ENCODE measurements at regions not wholly inside any gene's neighbourhood (a gene's known extent, or its start where the extent isn't known, plus 50 kb on each side); places are given as distances from the start of the nearest gene placed in this dataset.
"Not testable (repeated sequence)": the region's sequence is repeated elsewhere in the genome, so short reads cannot be mapped to it uniquely, and the experiment has no call there.

DNA sequence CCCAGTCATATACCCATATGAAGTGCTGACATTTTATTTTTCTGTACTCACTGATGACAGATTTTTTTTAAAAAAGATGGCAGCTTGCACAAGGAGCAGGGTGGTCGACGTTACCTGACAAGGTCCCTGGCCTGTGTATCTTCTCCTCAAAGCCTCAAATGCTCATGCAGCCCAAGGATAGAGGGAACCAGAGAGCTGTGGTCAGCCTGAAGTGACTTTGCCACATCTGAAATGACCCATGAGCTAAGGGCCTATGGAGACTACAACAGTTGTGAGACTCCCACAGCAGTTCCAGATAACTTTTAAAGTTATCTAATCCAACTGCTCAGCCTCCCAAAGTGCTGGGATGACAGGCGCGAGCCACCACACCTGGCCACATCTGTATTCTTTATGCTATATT, 131.1 kb downstream of the GLUL start:
- DNase-seq (ENCODE audit: low read depth), result no peak

DNA sequence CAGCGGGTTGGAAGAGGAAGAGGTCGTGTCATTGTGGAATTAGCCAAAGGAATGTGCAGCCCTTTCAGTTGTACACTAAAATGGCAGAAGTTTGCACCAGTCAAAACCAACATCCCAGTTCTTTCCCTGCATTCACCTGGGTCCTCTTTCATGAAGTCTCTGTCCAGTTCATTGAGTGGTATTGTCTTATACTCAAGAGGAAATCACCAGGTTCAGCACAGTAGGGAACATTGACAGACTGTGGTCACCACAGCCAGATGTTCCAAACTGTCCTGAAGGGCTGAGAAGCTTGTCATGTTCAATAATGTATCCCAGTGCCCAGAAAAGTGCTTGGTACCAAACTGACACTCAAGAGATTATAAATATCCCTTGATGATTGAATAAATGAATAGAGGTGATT, 131.6 kb downstream of the GLUL start:
- DNase-seq (ENCODE audit: low read depth), result no peak

DNA sequence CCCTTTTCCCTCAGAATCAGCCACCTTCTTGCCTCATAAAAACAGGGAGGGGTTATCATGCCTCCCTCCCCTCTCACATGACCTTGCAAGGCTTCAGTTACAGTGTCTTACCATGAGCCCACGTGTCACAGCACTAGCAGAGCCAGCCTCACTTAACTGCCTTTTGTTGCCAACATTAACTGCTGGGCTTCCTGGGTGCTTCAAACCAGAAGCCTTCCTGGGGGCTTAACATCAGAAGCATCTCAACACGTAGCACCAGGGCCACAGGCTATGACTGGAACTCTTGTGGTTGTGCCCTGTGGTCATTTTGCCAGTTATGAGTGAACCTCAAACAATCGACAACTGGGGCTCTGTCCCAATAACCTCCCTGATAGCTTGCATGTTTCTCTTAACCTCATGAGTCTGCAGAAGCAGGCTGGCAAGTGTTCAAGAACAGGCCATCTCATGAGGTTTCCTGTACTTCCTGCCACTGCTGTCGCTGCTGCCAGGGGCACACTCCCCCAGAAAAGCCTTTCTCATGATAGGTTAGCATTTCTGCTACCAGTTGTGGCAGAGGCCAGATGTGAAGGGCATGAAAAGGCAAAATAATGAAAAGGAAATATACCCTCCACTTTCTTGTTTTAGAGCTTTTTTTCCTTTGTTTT, 132.2 kb downstream of the GLUL start:
- peak; percentile 54 for DNase-seq (ENCODE audit: low read depth)

DNA sequence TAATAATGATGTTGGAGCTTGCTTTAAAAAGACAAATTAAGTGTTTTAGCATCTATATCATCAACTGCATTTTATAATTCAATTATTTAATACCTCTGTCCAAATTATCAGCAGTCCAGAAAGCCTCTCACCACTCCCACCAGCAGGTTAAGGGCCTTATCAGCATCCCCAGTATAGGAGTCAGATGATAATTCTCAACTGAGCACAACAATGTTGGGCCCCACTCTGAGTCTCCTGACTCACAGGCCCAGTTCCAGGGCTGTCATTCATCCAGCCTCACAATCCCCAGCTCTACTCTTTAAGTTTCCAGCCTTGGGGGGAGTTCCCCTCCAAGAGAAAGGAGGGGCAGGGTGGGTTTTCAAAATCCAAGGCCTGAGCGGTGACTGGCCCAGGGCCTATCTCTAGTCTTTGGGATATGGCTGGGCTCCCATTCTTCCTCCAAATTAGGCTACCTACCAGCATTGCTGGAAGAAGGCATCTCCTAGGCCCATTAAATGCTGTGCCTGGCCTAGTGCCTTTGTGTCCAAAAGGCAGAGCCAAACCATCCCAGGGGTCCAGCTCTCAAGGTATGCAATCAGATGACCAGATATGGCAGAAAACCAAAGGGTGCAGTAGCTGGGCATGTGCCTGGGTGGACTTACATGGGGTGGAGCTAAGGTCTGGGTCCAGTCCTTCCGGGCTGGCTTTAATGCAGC, 134.1 kb downstream of the GLUL start:
- DNase-seq (ENCODE audit: low read depth), result no peak

DNA sequence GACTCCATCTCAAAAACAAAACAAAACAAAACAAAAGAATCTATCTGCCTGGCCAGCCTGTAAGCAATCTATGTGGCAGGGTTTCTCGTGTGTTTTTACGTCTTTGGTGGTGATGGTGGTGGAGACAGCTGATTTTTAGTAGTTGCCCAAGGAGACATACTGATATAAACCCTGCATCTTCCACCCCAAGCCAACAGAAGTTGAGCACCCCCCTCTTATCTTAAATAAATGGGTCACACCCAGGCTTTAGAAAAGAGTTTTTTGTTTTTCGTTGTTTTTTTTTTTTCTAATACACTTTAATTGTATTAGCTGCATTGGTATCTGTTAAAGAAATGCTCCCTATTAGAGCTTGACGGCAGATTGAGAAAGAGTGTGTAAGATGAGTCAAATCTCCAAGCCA, 134.7 kb downstream of the GLUL start:
- no peak for DNase-seq (ENCODE audit: low read depth)

DNA sequence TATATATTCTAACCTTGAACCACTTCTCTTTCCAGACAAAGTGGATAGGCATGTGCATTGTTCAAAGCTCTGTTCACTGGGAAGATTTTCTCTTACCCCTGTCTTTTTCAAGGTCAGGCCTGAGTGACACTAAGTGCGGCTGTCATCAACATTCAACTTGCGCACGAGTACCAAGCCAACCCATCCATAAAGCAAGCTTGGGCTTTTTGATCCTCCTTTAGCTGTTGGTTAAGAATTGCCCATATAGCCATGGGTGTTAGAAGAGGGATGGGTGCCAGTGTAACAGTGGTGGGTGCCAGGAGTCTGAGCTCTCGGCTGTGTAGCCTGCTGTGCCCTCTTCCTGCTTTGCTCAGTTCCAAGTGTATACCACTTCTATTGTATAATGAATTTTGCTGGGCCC, 136.1 kb downstream of the GLUL start:
- DNase-seq (ENCODE audit: low read depth), result no peak

DNA sequence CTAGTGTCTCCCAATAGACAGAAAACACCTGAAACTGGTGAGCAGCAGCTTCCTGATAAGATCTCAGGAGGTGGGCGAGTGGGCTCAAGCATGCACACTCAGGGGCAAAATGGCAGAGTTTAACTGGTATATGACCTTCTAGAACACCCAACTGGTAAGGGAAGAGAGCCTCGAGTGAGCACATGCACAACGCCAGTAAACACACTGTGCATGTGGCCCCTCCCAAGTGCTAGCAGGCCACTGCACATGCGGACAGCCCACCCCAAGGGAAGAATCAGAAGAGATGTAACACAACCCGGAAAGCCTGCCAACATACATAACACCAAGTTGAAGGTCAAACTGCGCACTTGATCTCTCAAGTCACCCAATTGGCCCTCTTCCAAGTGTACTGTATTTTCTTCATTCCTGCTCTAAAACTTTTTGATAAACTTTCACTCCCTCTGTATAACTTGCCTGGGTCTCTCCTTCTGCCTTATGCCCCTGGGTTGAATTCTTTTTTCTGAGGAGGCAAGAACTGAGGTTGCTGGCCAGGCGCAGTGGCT, 138.2 kb downstream of the GLUL start:
- DNase-seq (ENCODE audit: low read depth), result no peak

DNA sequence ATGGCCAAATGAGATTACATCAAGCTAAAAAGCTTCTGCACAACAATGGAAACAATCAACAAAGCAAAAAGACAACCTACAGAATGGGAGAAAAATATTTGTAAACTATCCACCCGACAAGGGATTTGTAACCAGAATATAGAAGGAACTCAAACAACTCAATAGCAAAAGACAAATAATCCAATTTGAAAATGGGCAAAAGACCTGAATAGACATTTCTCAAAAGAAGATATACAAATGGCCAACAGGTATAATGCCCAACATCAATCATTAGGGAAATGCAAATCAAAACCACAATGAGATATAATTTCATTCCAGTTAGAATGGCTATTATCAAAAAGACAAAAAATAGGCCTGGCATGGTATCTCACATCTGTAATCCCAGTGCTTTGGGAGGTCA, 140.0 kb downstream of the GLUL start:
- no peak for DNase-seq (ENCODE audit: low read depth)

DNA sequence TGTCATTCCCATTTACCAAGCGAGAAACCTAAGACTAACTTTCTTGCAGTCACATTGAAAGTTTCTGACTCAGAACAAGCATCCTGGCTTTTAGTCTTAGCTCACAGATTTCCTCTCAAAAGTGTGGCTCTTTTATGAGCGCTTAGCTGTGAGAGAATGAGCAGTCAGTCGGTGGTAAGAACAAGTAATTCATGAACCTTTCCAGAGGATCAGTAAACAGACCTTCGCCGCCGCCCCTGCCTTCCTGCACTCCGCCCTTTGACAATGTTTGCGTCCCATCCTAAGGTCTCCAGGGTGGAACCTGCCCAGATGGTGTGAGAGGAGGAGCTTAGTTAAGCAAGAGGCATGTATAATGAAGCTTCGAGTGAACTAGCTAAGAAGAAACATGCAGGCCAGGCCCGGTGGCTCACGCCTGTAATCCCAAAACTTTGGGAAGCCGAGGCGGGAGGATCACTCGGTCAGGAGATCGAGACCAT, 142.4 kb downstream of the GLUL start:
- no peak for DNase-seq (ENCODE audit: low read depth)

DNA sequence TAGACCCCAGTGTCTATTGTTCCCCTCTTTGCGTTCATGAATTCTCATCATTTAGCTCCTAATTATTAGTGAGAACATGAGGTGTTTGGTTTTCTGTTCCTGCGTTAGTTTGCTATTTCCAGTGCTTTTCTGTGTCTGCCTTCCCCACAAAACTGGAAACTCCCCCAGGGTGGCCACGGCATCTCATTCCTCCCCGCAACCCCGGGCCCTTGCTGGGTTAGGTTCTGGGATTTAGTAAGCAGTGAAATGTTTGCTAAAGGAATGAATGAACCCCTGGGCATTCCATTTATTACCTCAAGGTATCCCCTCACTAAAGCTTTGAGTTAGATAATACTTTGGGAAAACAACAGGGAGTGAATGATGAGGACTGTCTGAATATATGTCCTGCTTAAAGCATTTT, 142.9 kb downstream of the GLUL start:
- no peak for DNase-seq (ENCODE audit: low read depth)

DNA sequence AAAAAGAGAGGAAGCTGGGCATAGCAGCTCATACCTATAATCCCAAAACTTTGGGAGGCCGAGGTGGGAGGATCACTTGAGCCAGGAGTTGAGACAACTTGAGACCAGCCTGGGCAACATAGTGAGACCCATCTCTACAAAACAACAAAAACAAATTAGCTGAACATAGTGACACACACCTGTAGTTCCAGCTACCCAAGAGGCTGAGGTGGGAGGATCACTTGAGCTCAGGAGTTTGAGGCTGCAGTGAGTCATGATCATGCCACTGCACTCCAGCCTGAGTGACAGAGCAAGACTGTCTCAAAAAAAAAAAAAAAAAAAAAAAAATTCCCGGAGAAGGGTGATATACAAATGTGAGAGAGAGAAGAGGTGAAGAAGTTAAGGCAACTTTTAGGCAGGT, 143.8 kb downstream of the GLUL start:
- DNase-seq (ENCODE audit: low read depth), result not testable (repeated sequence)

DNA sequence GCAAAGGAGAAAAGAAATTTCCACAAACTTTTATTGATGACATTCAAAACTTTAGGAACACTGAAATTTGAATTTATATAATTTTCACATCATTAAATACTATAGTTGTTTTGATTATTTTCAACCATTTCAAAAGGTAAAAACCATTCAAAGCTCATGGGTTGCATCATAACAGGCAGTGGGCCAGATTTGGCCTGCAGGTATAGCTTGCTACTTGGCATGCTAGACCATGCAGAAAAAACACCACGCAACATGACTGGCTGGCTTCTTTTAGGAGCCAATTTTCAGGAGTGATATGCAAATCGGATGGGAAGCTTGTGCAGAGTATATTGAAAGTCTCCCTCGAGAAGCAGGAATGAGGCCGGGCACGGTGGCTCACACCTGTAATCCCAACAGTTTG, 144.8 kb downstream of the GLUL start:
- DNase-seq (ENCODE audit: low read depth), result no peak

DNA sequence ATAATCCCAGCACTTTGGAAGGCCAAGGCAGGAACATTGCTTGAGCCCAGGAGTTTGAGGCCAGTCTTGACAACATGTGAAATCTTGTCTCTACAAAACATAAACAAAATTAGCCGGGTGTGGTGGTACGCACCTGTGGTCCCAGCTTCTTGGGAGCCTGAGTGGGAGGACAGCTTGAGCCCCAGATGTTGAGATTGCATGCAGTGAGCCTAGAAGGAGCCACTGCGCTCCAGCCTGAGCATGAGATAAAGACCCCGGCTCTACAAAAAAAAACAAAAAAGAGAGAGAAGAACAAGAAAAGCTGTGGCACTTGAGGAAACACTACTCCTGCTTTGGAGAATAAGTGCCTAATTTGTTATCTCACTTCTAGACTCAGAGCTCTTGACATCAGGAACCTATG, 146.6 kb downstream of the GLUL start:
- no peak for DNase-seq (ENCODE audit: low read depth)

DNA sequence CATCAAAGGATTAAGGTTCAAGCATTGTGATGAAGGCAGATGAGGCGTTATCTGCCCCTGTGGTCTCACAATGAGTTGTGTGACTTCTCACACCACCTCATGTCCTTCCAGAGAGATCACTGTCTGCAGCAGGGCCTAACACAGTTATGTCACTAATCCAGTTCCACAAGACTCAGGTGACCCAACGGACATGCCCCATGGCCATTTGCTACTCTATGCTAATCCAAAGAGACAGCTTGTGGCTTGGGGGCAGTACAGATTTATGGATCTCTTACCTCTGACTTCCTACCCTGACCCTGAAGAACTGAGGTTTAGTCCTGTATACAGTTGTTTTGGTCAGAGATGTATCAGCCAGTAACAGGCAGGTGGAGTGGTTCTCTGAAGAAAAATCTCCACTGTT, 147.1 kb downstream of the GLUL start:
- DNase-seq (ENCODE audit: low read depth), result no peak

DNA sequence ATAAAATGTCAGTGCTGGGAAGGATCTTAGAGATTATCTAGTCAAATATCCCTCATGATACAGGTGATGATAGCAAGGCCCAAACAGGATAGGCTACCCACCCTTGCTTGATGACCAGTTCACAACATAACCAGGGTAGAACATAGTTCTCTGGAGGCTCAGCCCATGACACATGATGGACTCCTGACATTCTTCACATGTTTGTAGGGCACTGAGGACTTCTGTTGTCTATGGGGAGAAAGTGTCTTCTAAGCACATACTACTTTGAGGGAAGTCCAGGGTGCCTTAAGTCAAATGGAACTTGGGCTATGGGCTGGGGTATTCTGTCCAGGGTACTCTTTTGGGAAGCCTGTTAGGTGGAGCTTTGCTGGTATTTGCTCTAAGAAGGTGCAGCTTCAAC, 148.9 kb downstream of the GLUL start:
- DNase-seq (ENCODE audit: low read depth), result no peak

DNA sequence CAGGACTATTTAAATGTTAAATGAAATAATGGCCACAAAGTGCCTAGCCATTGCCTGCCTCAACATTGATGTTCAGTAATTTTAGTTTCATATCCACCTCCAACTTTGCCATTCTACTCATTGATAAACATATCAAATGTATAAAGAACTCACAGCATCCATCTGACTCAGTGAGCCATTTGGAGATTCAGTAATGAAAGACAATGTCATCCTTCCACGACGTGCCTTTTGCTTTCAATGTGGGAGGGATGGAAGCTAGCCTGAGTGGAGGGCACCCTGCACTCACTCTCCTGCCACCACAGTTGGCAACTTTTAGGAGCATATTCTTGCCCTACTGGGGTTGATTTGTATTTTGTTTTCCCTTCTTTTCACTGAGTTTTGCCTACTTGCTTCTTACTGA, 151.5 kb downstream of the GLUL start:
- no peak for DNase-seq (ENCODE audit: low read depth)

DNA sequence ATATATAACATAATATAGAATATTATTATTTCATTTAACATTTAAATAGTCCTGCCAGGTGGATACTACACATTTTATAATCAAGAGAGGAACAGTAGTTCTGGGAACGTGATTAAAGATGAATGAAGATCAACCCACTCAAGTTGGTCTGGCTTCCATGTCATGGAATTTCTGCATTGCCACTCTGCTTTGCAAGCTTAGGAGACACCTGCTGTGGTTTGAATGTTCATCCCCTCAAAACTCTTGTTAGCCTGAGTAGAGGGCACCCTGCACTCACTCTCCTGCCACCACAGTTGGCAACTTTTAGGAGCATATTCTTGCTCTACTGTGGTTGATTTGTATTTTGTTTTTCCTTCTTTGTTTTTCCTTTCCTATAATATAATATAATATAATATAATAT, 153.2 kb downstream of the GLUL start:
- no peak for DNase-seq (ENCODE audit: low read depth)

DNA sequence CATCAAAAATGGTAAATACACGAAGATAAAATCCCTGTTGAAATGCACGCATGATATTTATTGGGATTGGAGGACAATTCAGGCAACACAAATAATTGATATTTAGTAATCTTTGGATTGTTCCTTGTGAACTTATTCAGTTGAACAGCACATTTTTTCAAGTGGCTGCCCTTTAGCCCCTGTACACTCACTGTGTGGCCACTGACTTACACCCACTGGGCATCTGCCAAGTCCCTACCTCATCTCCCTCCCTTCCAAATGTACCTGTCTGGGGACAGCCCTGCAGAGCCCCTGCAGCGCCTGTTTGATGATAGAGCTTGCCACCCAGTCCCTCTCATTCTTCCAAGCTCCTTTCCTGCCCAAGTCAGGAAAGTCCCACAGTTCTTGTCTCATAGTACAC, 154.3 kb downstream of the GLUL start:
- no peak for DNase-seq (ENCODE audit: low read depth)

DNA sequence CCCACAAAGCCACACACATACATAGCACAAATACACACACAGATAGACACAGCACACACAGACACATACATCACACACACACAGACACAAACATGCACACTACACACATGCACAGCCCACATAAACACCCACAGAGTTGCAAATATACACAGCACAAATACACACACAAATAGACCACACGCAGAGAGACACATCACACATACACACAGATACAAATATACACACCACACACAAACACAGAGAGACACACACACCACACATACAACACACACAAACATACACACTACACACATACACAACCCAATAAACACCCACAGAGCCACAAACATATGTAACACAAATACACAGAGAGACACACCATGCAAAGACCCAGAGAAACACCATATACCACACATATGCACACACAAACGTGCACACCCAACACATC, 154.9 kb downstream of the GLUL start:
- DNase-seq (ENCODE audit: low read depth), result no peak

DNA sequence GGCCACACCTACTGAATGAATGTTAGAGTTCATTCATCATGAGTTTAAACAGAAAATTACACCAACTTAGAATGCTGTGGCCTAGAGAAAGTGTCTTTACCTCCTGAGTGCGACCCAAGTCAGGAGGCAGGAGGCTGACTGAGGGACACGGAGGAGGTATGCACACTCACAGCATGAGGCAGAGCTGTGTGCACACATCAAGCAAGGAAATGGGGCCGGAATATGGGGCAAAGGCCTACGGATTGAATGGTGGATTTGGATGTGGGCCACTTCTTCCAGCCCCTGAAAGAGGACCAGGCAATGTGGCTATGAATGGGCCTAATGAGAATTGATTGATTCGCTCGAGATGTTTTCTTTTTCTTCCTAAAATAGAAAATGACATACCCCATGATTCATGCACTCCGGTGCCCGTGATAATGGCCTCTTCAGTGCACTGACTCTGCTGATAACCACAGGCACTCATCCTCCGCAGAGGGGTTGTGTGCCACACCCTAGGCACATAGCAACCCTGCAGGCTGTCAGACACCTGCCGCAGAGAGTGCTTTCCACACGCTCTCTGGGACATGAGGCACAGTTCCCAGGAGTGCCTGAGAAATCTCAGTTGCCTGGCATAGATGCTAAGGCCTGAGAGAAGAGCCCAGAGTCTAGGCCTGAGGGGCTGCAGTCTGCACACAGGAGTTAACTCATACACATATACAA, 155.5 kb downstream of the GLUL start:
- no peak for DNase-seq (ENCODE audit: low read depth)

DNA sequence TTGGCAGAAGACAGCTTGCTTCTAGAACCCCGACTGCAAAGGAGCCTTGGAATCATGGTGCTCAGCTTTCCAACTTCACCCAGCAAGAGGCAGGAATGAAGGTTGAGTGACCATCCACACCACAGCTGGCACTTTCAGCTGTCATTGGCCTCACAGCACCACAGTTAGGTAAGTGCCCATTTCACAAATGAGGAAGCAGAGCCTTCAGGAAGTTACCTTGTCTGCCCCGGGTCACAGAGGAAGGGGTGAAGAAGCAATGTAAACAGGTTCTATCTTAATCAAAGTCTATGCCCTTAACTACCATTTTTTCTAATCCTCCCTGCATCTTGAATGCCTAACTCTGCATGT, 156.0 kb downstream of the GLUL start:
- DNase-seq (ENCODE audit: low read depth), result no peak

DNA sequence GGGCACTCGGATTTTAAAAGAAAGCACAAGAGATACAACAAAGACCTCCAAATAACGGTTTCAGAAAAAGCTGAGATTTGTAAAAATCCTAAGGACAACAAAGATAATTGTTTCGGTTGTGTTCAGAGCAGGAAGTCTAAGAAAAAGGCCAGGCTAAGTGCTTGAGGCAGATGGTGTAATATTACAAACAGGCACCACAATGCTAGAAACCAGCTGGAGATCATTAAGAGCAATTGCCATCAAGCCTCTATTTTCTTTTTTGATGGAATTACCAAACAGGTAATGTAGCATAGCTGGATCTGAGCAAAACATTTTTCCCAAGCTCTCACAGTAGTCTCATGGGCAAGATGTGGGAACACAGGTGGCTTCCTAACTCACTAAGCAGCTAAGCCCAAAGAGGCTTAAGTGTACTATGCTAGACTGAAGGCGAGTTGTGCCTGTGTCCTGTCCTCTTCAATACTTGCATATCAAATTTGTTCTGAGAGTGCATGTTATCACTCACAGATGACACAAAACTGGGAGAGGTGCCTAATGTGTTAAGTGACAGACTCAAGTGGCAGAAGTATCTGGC, 161.6 kb downstream of the GLUL start:
- DNase-seq (ENCODE audit: low read depth), result no peak

DNA sequence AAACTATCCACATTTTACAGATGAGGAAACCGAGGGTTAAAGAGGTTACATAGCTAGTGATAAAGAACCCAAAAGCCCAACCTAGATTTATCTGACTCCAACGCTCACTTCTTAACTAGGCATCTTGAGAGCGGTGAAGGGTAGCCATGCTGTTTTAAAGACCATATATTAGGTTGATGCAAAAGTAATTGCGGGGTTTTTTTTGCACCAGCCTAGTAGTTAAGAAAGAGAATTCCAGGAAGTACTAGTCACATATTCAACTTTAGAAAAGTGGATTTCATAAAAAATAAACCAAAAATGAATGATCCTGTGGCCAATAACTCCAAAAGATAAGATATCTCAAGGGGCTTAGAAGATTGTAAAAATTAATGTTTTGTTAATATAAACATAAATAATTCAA, 162.1 kb downstream of the GLUL start:
- no peak for DNase-seq (ENCODE audit: low read depth)

All from T-helper 22 cell (primary cell).